SKM-1 (cell line): ENCODE measurements at regions not wholly inside any gene's neighbourhood (a gene's known extent, or its start where the extent isn't known, plus 50 kb on each side); places are given as distances from the start of the nearest gene placed in this dataset.

Source experiments
- DNase-seq: peaks from one replicate; lab custom pipeline; 2025; ENCODE audit not compliant: unreplicated experiment; lab: John Stamatoyannopoulos, UW

DNA sequence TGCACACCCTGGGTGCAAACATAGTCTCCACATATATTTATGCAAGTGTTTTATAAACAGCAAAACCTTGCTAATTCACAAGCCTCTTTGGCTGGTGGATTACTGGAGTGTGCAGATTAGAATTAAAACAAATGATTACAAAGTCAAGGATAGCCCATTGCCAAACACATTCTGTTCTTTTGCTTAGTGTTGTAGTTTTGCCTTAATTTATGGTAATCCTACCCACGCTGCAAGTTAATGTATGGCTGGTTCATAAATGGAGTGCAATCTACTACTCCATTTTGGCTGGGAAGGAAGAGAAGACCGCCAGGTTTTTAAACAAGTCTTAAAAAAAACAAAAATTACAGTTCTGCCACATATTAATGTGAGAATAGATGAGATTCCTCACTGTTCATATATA, 883.1 kb upstream of the KLHL29 start:
- no peak for DNase-seq

DNA sequence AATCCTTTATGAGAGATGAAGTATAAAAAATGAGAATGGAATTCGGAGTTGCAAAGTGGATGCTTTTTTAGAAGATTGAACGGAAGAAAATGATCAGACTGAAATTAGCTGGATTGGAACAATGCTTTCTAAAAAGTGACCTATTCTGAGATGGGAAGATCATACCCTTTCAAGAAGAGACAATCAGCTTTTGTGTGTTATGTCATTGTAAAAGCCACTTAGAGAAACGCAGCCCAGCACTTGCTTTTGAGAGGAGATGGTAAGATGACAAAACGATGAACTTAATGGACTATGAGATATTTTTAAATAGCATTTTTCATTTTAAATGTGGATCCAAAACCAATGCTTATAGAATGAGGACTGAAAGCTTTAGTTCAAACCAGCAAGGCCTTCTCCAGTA, 871.4 kb upstream of the KLHL29 start:
- no peak for DNase-seq

DNA sequence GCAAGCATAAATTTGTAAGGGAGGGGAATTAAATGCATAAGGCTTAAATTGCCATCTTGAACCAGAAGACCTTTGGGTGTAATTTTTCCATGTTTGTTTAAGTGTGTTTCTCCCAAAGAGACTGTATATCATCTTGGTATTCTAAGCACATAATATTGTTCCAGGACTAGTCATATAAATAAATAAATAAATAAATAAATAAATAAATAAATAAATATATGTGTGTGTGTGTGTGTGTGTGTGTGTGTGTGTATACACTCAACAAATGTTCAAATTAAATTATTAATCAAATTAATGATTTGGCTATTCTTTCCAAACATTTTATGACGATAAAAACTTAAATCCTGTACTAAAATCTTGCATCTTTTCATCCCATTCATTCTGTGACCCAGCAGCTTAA, 867.8 kb upstream of the KLHL29 start:
- DNase-seq = no peak

DNA sequence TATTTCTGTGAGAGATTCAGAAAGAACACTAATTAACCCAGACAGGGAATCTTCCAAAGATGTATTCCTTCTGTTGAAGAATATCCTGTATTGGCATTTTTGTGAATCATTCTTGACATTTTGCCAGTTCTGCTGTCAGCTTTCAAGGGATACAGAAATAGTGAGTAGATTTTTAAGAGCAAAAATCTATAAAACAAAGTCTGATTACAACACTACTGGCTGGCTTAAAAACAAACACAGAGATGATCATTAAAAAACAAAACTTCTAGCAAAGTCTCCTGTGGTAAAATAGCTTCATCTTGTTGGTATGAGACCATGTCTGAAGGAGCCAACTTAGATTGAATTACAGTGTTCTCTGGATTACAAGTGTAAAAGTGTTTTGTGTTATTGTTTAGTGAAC, 866.3 kb upstream of the KLHL29 start:
- no peak for DNase-seq

DNA sequence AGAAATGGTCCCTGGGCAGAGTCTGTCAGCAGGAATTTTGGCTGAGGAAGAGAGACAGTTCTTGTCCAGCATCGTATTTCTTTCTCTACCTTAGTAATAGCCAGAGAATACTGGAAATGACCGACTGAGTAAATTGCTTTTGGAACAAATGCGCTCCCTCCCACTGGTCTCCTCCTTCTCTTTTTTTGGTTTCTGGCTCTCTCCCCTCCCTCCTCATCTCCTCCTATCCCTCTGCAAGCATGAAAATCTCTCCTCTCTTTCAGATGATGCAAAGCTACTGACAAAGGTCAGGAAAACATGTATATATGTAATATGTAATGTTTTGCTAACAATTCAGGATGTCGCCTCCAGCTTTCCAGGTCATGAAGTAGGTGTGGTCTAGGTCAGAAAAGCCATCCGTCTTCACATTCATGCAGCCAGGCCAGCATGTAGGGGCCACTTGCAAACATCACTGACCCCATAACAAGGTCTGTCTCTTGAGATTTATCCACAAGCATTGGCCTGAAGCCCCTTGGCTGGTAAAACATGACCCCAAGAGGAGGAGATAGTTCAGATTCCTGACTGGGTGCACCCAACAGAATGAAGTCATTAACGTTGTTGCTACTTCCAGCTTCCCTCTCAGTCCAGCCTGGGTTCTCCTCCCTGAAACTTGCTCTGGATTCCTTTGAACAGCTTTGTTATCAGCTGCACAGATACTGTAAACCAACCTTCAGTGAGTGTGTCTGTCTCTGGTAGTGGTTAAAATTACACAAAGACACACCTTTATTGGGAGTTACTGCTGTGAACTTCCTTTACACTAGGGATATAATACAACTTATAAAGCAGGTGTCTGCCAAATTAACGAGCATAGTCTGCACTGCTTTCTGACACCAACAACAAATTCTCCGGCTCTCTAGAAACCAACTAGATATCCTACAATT, 864.4 kb upstream of the KLHL29 start:
- no peak for DNase-seq

DNA sequence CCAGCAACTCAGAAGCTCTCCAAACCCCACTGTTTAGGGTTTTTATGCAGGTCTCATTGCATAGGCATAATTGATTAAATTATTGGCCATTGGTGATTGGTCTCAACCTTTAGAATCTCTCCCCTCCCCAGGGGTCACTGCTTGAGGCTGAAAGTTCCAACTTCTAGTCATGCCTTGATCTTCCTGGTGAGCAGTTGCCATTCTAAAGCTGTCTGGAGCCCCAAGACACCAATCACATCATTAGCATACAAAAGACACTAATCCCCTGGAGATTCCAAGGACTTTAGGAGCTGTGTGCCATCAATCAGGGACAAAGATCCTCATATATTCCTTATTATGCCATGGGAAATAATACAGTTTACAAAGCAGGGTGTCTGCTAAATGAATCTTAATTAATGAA, 863.4 kb upstream of the KLHL29 start:
- DNase-seq = no peak

DNA sequence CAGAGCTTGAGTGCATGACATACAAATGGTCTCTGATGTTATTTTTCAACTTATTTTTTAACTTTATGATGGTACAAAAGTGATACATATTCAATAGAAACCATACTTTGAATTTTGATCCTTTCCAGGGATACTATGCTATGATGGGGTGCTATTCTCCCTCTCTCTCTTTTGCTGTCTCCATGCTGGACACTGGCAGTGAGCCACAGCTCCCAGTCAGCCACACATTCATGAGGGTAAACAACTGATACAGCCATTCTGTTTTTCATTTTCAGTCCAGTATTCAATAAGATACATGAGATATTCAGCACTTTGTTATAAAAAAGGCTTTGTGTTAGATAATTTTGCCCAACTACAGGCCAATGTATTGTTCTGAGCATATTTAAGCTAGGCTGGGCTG, 859.3 kb upstream of the KLHL29 start:
- no peak for DNase-seq

DNA sequence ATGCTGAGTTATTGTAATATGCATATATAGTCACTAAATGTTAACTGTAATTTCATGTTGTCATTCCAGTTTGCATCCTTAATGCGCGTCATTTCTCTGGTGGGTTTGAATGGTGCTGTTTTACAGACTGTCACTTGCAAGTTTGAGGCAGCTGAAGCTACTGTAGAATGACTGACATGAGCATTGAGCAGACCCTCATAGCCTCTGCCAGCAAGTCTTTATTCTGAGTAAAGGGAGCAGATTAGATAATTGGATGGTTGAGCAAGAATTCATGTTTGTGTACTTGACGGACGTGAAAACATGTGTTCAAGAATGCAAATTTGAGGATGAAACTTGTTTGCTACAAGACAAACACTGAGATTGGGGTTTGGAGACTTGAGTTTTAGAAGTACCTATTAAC, 854.8 kb upstream of the KLHL29 start:
- DNase-seq = no peak

DNA sequence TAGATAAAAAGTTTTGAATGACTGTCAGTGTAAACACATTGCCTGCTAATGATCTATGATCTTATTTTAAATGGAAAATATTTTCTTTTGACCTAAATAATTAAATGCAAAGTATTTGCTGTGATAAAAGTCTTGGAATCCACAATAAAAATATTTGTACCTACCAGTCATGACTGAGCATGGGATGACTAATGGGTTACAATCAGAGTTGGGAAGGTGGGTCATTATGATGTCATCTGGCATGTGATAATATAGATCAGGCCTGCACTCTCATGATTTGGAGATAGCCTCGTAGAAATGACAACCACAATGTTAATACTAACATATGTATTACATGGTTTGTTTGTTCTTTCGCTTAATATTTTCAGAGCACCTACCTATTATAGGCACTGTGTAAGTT, 848.8 kb upstream of the KLHL29 start:
- DNase-seq = no peak

DNA sequence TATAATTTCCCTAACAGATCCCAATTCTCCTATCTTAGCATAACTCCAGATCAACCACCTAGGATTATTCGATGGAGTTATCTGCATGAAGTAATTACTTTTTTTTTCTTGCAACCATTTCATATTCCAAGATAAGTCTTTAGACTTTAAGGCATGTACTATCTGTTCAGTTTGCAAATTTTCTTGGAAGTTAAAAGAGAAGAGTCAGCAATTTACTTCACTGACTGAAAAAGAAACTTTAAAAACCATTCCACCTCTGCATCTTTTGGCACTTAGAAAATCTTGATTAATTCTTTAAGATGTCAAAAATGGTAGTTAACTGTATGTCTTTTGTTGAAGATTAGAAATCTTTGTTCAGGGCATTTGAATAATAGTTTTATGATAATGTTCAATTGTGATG, 830.5 kb upstream of the KLHL29 start:
- no peak for DNase-seq

DNA sequence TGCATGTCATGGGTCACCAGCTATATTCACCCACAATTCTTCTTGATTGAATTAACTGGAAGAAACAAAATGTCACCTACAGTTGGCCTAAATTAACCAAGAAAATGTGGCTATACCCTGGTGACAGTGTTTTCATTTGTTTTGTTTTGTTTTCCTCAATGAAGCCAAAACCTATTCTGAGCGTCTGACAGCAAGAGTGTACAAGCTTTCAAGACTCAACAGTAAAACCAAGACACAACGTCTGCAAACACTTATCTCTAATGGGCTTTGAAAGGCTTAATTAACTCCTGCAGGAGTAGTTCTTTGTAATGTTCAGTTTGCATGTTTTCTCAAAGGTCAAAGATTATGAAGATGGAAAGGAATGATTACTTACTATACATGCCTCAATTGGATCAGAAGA, 827.6 kb upstream of the KLHL29 start:
- no peak for DNase-seq

DNA sequence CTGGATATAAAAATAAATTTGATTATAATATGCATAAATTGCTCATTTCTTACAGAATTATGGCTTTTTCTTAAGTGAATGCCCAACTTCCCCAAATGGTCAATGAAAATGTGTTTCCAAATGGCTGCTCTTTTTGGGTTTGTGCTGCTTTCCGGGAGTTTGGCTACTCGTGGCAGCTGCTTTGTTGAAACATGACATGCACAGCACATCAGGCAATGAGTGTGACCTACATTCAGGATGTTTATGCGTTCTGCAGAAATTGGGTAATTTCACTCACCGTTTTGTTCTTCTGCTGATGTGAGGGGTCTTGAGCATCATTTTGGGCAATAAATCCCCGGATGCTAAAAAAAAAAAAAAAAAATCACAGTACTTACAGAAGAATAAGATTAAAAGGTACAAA, 825.0 kb upstream of the KLHL29 start:
- DNase-seq = no peak

DNA sequence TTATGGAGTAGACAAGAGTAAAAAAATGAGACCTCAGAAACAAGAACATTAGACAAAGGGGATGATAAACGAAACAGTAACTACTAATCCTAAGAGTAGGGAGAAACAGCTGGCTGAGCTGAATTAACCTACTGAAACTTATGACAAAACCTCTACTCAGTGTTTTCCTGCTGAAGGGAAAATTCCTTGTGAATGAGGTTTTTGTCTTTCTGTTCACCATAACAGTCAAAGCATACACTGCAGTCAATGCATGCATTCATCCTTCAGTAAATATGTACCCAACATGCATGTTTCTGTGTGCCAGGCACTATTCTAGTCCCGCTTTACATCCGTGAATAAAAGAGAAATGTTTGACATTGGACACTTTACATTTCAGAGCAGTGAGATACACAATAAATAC, 805.6 kb upstream of the KLHL29 start:
- no peak for DNase-seq

DNA sequence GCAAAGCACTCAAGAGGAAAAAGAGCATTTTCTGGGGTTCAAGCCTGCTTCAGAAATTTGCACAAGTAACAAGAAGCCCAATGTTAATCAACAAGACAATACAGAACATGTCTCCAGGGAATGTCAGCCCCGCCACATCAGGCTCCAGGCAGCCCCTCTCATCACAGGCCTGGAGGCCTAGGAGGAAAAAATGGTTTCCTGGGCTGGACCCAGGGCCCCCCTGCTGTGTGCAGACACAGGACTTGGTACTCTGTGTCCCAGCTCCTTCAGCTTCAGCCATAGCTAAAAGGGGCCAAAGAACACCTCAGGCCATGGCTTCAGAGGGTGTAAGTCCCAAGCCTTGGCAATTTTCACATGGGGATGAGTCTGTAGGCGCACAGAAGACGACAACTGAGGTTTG, 802.9 kb upstream of the KLHL29 start:
- no peak for DNase-seq

DNA sequence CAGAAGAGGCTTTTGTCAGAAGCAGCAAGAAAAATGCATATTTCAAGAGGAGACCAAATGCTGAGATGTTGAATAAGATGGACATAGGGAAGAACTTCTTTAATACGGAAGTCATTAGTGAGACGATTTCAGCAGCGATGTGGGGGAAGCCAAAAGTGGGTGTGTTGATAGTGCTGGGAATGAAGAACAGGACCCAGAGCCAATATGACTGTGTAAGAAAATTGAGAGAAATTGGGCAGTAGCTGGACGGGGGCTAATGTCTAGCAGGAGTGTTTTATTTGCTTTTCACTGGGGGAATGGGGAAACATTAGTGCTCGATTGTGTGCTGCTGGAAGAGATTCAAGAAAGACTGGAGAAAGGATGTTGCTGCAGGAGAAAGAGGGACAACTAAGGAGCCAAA, 788.7 kb upstream of the KLHL29 start:
- no peak for DNase-seq

DNA sequence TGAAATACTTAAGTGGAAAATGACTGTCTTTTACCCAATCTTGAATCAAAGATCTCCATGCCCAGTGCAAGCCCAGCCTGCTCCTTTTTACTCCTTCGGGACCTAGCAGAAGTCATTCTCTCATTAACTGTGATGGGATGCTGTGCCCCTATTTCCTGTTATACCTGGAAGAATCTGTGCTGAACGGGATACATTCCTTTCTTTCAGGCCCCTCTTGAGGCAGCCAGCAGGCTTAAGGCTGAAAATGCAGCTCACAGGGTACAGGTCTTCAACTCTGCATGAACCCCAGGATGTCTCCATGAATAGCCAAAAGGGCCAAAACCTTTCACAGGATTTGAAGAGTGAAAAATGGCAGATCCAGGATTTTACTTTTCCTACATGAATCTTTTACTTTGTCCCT, 784.8 kb upstream of the KLHL29 start:
- no peak for DNase-seq

DNA sequence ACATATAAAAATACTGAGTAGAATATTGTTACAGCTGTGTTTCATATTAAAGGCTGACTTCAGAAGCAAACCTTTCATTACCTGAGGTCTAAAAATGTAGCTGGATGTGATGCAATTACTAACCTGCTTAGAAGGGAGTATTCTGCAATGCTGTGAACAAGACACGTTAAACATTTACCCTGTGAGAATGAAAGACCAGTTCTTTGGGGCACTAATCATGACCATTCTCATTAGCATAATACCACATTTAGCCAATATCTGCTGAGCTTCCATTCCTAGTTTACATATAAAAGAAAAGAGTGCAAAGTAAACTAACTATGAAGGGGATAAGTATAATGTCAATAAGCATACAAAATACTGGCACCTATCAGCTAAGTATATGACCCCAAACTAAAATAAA, 784.0 kb upstream of the KLHL29 start:
- DNase-seq = no peak

DNA sequence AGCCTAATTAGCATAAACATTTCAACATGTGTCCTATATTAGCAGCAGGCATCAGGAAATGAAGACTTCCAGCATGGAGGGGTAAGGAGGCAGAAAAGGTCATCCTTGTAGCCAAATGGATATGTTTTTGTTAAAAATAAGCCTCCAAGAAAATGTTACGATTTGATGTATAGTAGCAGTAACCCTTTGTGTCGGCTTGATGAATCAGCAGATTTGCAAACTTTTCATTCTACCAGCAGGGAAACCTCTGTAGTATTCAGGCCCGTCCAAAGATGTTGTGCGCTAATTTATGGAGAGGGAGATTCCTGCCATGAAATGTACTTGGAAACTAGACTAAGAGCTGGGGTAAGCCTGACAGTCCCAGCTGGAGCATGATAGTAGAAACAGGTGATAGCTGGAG, 780.8 kb upstream of the KLHL29 start:
- DNase-seq = no peak

DNA sequence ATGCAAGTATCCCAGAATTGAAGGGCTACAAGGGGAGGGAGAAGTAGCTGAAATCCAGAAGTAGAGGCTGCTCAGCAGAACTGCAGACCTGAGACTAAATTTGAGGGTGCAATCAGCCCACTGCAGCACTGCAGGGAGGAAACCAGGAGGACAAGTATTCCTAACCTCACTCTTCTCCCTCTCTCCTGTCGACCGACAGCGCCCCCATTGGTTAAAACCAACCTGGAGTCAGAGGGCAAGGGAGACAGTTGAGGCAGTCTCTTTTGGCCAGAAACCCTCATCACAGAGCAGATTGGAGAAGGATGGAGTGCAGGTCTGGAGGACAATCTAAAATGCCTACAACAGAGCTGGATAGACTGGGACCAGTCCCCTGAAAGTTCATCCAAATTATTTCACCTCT, 768.9 kb upstream of the KLHL29 start:
- no peak for DNase-seq

DNA sequence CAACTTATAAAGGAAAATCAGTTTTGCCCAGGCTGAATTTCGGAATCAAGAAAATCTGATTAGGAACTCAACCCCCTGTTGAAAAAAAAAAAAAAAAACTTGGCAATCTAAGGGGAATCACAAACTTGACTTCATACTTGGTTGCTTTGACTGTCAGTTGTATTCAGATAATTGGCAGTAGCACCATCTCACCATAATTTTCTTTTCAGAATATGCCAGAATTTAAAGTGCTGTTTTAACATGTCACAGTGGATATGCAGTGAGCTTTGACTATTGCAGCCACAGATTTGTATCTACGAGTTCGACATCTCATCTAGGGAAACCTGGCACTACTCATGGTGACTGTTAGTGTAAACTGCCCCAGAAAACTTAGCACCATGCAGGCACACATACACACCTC, 761.4 kb upstream of the KLHL29 start:
- DNase-seq = no peak

DNA sequence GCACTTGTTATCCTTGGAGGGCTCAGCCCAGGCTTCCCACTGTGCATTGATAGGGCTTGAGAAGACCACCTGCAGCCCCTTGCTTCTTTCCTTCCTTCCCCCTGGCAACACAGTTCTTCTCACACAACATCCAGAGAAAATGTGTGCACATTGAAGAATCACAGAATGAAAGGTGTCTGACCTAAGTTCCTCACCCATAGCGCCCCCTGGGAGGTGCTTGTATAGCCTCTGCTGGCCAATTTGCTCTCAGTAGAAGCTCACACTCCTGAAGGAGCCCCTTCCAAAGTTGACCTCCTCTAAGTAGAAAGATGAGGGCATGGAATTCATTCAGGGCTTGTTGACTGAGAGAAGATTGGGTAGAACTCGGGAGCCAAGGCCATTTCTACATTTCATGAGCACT, 758.4 kb upstream of the KLHL29 start:
- DNase-seq = no peak

DNA sequence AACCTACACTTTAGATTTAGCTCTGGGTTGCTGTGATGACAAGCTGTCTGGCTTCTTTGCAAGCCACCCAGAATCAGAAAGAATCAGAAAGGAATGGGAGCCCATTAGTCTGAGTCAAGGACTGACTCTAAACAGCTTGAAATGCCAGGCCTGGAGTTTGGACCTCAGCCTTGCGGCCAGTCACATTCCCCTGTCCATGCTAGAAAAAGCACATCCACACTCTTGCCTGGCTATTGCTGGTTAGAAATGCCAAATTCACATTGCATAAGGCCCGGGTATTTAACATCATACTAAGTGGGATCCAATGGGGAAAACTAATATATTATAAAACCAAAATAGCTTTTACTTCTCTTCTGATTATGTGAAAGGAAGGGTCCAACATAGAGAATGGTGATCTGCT, 756.8 kb upstream of the KLHL29 start:
- no peak for DNase-seq

DNA sequence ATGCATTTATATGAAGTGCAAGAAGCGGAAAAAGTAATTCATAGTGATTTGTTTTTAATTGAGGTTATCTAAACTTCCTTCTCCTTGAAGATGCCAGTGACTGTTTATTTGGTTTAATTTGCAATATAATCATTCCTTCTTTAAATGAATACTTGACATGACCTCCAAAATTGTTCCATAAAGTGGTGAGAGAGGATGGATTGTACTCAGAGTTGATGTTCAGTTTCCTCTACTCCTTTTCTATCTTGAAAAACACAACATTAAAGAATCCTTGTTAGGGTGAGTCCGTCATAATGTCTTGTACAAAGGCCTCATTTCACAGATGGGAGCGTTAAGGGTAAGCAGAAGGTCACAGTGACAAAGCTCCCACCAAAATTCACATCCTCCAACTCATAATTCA, 756.1 kb upstream of the KLHL29 start:
- DNase-seq = no peak
